GM23338 (cell line): ENCODE measurements at regions not wholly inside any gene's neighbourhood (a gene's known extent, or its start where the extent isn't known, plus 50 kb on each side); places are given as distances from the start of the nearest gene placed in this dataset.

Source experiments
- ATAC-seq: fragments of 200-7000 bp; cut with Tn5 transposase; 3 replicates; pipeline ENCODE4 v1.9.1; 2020
- DNase-seq: peaks from one replicate; pipeline ENCODE4 v3.0.0-alpha.2; 2015; ENCODE audit warnings: low spot score
- H2AFZ ChIP-seq: fragments of 200-600 bp; sonication (generic); 2 replicates; pipeline ENCODE4 v1.8.0; 2016; ENCODE audit warnings: antibody characterized with exemption, mild to moderate bottlenecking, moderate library complexity
- H3F3A ChIP-seq: fragments of 200-600 bp; sonication (generic); replicated peaks from 2 replicates; pipeline ENCODE4 v1.8.0; 2017; ENCODE audit warnings: antibody characterized with exemption, mixed run types, low read depth
- H3K27ac ChIP-seq: fragments of 200-600 bp; sonication (generic); 2 replicates; pipeline ENCODE4 v1.6.1; 2016; ENCODE audit warnings: low read depth
- H3K27me3 ChIP-seq: fragments of 200-600 bp; sonication (generic); 2 replicates; pipeline ENCODE4 v1.8.0; 2016; ENCODE audit warnings: mild to moderate bottlenecking, mixed run types, moderate library complexity; ENCODE audit not compliant: insufficient read depth
- H3K36me3 ChIP-seq: fragments of 200-600 bp; sonication (generic); 2 replicates; pipeline ENCODE4 v1.8.0; 2016; ENCODE audit warnings: mild to moderate bottlenecking; ENCODE audit not compliant: insufficient read depth
- H3K4me1 ChIP-seq: fragments of 200-600 bp; sonication (generic); 2 replicates; pipeline ENCODE4 v1.8.0; 2016; ENCODE audit warnings: mild to moderate bottlenecking, moderate library complexity; ENCODE audit not compliant: insufficient read depth
- H3K4me2 ChIP-seq: fragments of 200-600 bp; sonication (generic); 2 replicates; pipeline ENCODE4 v1.7.1; 2017; ENCODE audit warnings: mixed run types
- H3K4me3 ChIP-seq: fragments of 200-600 bp; sonication (generic); 2 replicates; pipeline ENCODE4 v1.6.1; 2016; ENCODE audit warnings: mixed run types
- H3K79me2 ChIP-seq: fragments of 200-600 bp; sonication (generic); replicated peaks from 2 replicates; pipeline ENCODE4 v1.8.0; 2017; ENCODE audit warnings: mild to moderate bottlenecking; ENCODE audit not compliant: insufficient read depth
- H3K9me2 ChIP-seq: fragments of 200-600 bp; sonication (generic); 2 replicates; pipeline ENCODE4 v1.8.0; 2017; ENCODE audit not compliant: insufficient read depth
- H4K20me1 ChIP-seq: fragments of 200-600 bp; sonication (generic); replicated peaks from 2 replicates; pipeline ENCODE4 v1.8.0; 2017; ENCODE audit warnings: mild to moderate bottlenecking; ENCODE audit not compliant: insufficient read depth
- H3K27ac Mint-ChIP-seq: 2 replicates; pipeline ENCODE4 v1.8.0; 2020; ENCODE audit warnings: inconsistent platforms, mild to moderate bottlenecking, moderate library complexity, mixed read lengths
- H3K27me3 Mint-ChIP-seq: 3 replicates; pipeline ENCODE4 v1.8.0; 2022; ENCODE audit warnings: low read depth, mild to moderate bottlenecking, moderate library complexity, mixed read lengths, inconsistent platforms; ENCODE audit not compliant: insufficient read depth, poor library complexity
- H3K36me3 Mint-ChIP-seq: 3 replicates; pipeline ENCODE4 v1.8.0; 2021; ENCODE audit warnings: low read depth, mild to moderate bottlenecking, inconsistent platforms, moderate library complexity, mixed read lengths
- H3K4me1 Mint-ChIP-seq: 3 replicates; pipeline ENCODE4 v1.8.0; 2020; ENCODE audit warnings: mild to moderate bottlenecking, inconsistent platforms, mixed read lengths
- H3K4me3 Mint-ChIP-seq: 3 replicates; pipeline ENCODE4 v1.8.0; 2021; ENCODE audit warnings: moderate library complexity, mild to moderate bottlenecking, inconsistent platforms, mixed read lengths
- H3K9me3 Mint-ChIP-seq: 3 replicates; pipeline ENCODE4 v1.8.0; 2020; ENCODE audit warnings: moderate library complexity, mild to moderate bottlenecking, inconsistent platforms, mixed read lengths
- EZH2 ChIP-seq: fragments of 200-600 bp; sonication (generic); IDR thresholded peaks from one replicate; pipeline ENCODE4 v1.8.0; 2017; ENCODE audit warnings: antibody characterized with exemption, mild to moderate bottlenecking, low read depth; ENCODE audit not compliant: unreplicated experiment
- EZH2phosphoT487 ChIP-seq: fragments of 200-600 bp; sonication (generic); IDR thresholded peaks from one replicate; pipeline ENCODE4 v1.8.1; 2018; ENCODE audit warnings: antibody characterized with exemption; ENCODE audit not compliant: unreplicated experiment
- JUNB ChIP-seq: IDR thresholded peaks from one replicate; pipeline ENCODE4 v1.6.1; 2016; ENCODE audit warnings: antibody characterized with exemption; ENCODE audit not compliant: unreplicated experiment
- NANOG ChIP-seq: IDR thresholded peaks from 2 replicates; pipeline ENCODE4 v1.6.1; 2016; ENCODE audit warnings: antibody characterized with exemption, borderline replicate concordance
- STAT1 ChIP-seq: IDR thresholded peaks from one replicate; pipeline ENCODE4 v1.6.1; 2016; ENCODE audit warnings: antibody characterized with exemption; ENCODE audit not compliant: unreplicated experiment
- ZNF114 ChIP-seq: fragments of 250-450 bp; sonication (Bioruptor Pico); IDR thresholded peaks from 2 replicates; pipeline ENCODE4 v1.5.0; 2020; ENCODE audit warnings: mild to moderate bottlenecking, moderate library complexity
- ZNF331 ChIP-seq: fragments of 250-450 bp; sonication (Bioruptor Pico); IDR thresholded peaks from 2 replicates; pipeline ENCODE4 v1.5.0; 2020; ENCODE audit warnings: low read depth, mild to moderate bottlenecking, moderate library complexity
- TF ChIP-seq, protein P1 (sequence below): IDR thresholded peaks from 2 replicates; pipeline ENCODE4 v1.6.1; 2016; ENCODE audit warnings: antibody characterized with exemption
- TF ChIP-seq, protein P2 (sequence below), 2 experiments: fragments of 200-600 bp in 1 of 2; sonication (generic) in 1 of 2; conservative IDR thresholded peaks; 2 replicates each; pipeline versions ENCODE4 v1.5.1 to v1.6.1; 2016 to 2017; ENCODE audit warnings: antibody characterized with exemption in 2 of 2, low read depth in 2 of 2, mild to moderate bottlenecking in 2 of 2, moderate library complexity in 1 of 2
- TF ChIP-seq, protein P3 (sequence below): fragments of 250-450 bp; sonication (Bioruptor Pico); IDR thresholded peaks from 2 replicates; pipeline ENCODE4 v1.5.0; 2020; ENCODE audit warnings: mild to moderate bottlenecking, moderate library complexity

- Mint-ChIP-seq H3K36me3 (no peaks in the 10 kb centered on the region), H3K27ac (no peak overlapping the region), H3K27me3 (peaks cover 3% of the 10 kb centered on the region), H3K9me3 (peaks cover 4% of the 10 kb centered on the region; the same call in 1 of the 3 replicates), H3K4me3 (no peak overlapping the region), H3K4me1 (peaks cover 10% of the 10 kb centered on the region; the same call in 2 of the 3 replicates)
- Histone ChIP-seq H3K79me2 (no peaks in the 10 kb centered on the region), H3K4me2 (no peak overlapping the region; the same call in 1 of the 2 replicates), H3K27ac (no peak overlapping the region), H2AFZ (no peak overlapping the region), H3K27me3 (no peaks in the 10 kb centered on the region), H4K20me1 (no peaks in the 10 kb centered on the region), H3K9me2 (0 out of 2 replicates have a peak, but pooled peaks cover 3% of the 10 kb centered on the region), H3K36me3 (no peaks in the 10 kb centered on the region; the same call in 1 of the 2 replicates), H3K4me3 (no peak overlapping the region), H3K4me1 (peaks cover 3% of the 10 kb centered on the region; the same call in 1 of the 2 replicates), H3F3A (no peaks in the 10 kb centered on the region)
- ATAC-seq = peak; percentile 62
- TF ChIP-seq ZNF114 (CRISPR knock-in tag) (no peak), NANOG (no peak), STAT1 (no peak)
- TF ChIP-seq, protein P1, sequence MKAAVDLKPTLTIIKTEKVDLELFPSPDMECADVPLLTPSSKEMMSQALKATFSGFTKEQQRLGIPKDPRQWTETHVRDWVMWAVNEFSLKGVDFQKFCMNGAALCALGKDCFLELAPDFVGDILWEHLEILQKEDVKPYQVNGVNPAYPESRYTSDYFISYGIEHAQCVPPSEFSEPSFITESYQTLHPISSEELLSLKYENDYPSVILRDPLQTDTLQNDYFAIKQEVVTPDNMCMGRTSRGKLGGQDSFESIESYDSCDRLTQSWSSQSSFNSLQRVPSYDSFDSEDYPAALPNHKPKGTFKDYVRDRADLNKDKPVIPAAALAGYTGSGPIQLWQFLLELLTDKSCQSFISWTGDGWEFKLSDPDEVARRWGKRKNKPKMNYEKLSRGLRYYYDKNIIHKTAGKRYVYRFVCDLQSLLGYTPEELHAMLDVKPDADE = no peak
- TF ChIP-seq, protein P2, sequence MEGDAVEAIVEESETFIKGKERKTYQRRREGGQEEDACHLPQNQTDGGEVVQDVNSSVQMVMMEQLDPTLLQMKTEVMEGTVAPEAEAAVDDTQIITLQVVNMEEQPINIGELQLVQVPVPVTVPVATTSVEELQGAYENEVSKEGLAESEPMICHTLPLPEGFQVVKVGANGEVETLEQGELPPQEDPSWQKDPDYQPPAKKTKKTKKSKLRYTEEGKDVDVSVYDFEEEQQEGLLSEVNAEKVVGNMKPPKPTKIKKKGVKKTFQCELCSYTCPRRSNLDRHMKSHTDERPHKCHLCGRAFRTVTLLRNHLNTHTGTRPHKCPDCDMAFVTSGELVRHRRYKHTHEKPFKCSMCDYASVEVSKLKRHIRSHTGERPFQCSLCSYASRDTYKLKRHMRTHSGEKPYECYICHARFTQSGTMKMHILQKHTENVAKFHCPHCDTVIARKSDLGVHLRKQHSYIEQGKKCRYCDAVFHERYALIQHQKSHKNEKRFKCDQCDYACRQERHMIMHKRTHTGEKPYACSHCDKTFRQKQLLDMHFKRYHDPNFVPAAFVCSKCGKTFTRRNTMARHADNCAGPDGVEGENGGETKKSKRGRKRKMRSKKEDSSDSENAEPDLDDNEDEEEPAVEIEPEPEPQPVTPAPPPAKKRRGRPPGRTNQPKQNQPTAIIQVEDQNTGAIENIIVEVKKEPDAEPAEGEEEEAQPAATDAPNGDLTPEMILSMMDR (conservative IDR thresholded peaks at IDR 0.05; ENCODE audit: low read depth in 2 of 2) = no peak
- peak; percentile 50 for DNase-seq
These were observed 220.6 kb upstream of the HMGA2 start for GRCh38 chr12:65603438-65604351.

DNA sequence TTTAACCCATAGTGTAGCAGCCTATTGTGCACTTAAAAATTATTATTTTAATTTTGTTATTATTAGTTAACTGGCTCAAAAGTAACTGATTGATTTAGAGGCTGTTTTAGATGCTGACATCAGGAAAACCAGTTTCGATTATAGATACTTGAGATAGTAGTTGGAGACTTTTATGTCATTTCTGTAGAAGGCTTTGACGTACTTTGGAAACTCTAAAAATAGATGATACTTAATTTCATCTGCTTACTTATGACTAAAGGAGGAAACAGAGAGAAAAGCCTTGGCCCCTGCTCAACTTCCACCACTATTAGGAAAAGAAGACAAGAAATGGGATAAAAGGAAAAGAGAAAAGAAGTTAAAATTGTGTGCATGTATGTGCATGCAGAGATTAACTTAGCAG lies 219.3 kb upstream of the HMGA2 start:
- ATAC-seq = no peak
- Histone ChIP-seq H3K79me2 (no peaks in the 10 kb centered on the region), H2AFZ (no peak overlapping the region), H3K4me1 (no peaks in the 10 kb centered on the region; the same call in 1 of the 2 replicates), H3F3A (no peaks in the 10 kb centered on the region), H3K36me3 (no peaks in the 10 kb centered on the region; the same call in 1 of the 2 replicates), H4K20me1 (no peaks in the 10 kb centered on the region), H3K27me3 (no peaks in the 10 kb centered on the region), H3K4me2 (no peak overlapping the region), H3K4me3 (no peak overlapping the region), H3K9me2 (0 out of 2 replicates have a peak, but pooled peaks cover 3% of the 10 kb centered on the region), H3K27ac (no peak overlapping the region)
- no peak overlapping the region for H3K4me3 Mint-ChIP-seq
- peaks cover 7% of the 10 kb centered on the region; the same call in 2 of the 3 replicates for H3K4me1 Mint-ChIP-seq
- peaks cover 3% of the 10 kb centered on the region for H3K27me3 Mint-ChIP-seq
- no peak overlapping the region for H3K27ac Mint-ChIP-seq
- no peaks in the 10 kb centered on the region for H3K36me3 Mint-ChIP-seq
- no peak for DNase-seq
- H3K9me3 Mint-ChIP-seq = peaks cover 4% of the 10 kb centered on the region; the same call in 1 of the 3 replicates
- TF ChIP-seq EZH2 = no peak
- no peak for TF ChIP-seq EZH2phosphoT487
- TF ChIP-seq, protein P3, sequence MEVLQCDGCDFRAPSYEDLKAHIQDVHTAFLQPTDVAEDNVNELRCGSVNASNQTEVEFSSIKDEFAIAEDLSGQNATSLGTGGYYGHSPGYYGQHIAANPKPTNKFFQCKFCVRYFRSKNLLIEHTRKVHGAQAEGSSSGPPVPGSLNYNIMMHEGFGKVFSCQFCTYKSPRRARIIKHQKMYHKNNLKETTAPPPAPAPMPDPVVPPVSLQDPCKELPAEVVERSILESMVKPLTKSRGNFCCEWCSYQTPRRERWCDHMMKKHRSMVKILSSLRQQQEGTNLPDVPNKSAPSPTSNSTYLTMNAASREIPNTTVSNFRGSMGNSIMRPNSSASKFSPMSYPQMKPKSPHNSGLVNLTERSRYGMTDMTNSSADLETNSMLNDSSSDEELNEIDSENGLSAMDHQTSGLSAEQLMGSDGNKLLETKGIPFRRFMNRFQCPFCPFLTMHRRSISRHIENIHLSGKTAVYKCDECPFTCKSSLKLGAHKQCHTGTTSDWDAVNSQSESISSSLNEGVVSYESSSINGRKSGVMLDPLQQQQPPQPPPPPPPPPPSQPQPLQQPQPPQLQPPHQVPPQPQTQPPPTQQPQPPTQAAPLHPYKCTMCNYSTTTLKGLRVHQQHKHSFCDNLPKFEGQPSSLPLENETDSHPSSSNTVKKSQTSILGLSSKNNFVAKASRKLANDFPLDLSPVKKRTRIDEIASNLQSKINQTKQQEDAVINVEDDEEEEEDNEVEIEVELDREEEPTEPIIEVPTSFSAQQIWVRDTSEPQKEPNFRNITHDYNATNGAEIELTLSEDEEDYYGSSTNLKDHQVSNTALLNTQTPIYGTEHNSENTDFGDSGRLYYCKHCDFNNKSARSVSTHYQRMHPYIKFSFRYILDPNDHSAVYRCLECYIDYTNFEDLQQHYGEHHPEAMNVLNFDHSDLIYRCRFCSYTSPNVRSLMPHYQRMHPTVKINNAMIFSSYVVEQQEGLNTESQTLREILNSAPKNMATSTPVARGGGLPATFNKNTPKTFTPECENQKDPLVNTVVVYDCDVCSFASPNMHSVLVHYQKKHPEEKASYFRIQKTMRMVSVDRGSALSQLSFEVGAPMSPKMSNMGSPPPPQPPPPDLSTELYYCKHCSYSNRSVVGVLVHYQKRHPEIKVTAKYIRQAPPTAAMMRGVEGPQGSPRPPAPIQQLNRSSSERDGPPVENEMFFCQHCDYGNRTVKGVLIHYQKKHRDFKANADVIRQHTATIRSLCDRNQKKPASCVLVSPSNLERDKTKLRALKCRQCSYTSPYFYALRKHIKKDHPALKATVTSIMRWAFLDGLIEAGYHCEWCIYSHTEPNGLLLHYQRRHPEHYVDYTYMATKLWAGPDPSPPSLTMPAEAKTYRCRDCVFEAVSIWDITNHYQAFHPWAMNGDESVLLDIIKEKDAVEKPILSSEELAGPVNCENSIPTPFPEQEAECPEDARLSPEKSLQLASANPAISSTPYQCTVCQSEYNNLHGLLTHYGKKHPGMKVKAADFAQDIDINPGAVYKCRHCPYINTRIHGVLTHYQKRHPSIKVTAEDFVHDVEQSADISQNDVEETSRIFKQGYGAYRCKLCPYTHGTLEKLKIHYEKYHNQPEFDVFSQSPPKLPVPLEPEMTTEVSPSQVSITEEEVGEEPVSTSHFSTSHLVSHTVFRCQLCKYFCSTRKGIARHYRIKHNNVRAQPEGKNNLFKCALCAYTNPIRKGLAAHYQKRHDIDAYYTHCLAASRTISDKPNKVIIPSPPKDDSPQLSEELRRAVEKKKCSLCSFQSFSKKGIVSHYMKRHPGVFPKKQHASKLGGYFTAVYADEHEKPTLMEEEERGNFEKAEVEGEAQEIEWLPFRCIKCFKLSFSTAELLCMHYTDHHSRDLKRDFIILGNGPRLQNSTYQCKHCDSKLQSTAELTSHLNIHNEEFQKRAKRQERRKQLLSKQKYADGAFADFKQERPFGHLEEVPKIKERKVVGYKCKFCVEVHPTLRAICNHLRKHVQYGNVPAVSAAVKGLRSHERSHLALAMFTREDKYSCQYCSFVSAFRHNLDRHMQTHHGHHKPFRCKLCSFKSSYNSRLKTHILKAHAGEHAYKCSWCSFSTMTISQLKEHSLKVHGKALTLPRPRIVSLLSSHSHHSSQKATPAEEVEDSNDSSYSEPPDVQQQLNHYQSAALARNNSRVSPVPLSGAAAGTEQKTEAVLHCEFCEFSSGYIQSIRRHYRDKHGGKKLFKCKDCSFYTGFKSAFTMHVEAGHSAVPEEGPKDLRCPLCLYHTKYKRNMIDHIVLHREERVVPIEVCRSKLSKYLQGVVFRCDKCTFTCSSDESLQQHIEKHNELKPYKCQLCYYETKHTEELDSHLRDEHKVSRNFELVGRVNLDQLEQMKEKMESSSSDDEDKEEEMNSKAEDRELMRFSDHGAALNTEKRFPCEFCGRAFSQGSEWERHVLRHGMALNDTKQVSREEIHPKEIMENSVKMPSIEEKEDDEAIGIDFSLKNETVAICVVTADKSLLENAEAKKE (CRISPR knock-in tag) = no peak
- TF ChIP-seq JUNB = no peak
- TF ChIP-seq ZNF331 (CRISPR knock-in tag) = no peak
- TF ChIP-seq NANOG = no peak
- TF ChIP-seq ZNF114 (CRISPR knock-in tag) = no peak
- TF ChIP-seq STAT1 = no peak
